Peyer's patch (tissue), 4 donors: ENCODE measurements at regions not wholly inside any gene's neighbourhood (a gene's known extent, or its start where the extent isn't known, plus 50 kb on each side); places are given as distances from the start of the nearest gene placed in this dataset.

ENCODE experiments used
- CTCF ChIP-seq, 6 experiments: fragments of 450-650 bp in 4 of 6; fragments of 200-600 bp in 2 of 6; sonication (generic) in 1 of 6; IDR thresholded peaks; one replicate each; pipeline ENCODE4 v1.5.1; 2017 to 2019; ENCODE audit warnings: antibody characterized with exemption in 6 of 6, mild to moderate bottlenecking in 3 of 6, moderate library complexity in 1 of 6
- POLR2A ChIP-seq, 2 donors: fragments of 450-650 bp; IDR thresholded peaks; one replicate each; pipeline ENCODE4 v1.5.1; 2017; ENCODE audit warnings: antibody characterized with exemption in 2 of 2, mild to moderate bottlenecking in 2 of 2, moderate library complexity in 2 of 2

GRCh38 chr15:69854521-69855181 is 243.1 kb downstream of the TLE3 start:
- no peak for TF ChIP-seq POLR2A (IDR thresholded peaks at IDR 0.05)
- no peak for TF ChIP-seq CTCF (IDR thresholded peaks at IDR 0.05)
